A204.1 (cell line): ENCODE measurements at regions not wholly inside any gene's neighbourhood (a gene's known extent, or its start where the extent isn't known, plus 50 kb on each side); places are given as distances from the start of the nearest gene placed in this dataset.

Source experiments
- FAIRE-seq: peaks from 2 replicates; lab custom pipeline; 2012; peaks lifted over from hg19 to GRCh38; lab: Jason Lieb, UNC

DNA sequence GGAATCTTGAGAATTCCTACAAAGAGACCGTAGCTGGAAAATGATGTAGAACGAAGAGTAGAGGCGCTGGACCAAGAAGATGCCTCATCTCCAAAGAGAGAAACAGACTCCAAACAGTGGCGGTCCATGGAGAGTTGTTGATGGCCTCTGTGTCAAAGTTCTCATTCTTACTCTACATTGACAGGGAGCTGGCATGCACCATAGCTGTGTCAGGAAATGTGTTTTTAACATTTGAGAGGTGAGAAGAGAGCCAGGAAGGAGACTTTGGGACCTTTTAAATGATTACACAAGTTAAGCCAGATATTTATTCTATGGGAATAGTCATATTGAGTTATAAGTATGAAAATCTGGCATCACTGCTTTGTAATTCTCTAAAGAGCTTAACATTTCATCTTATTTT, 61.5 kb upstream of the FERD3L start:
- FAIRE-seq, result no peak

- no peak for FAIRE-seq
These were observed 58.5 kb upstream of the FERD3L start for GRCh38 chr7:19203686-19204085.

DNA sequence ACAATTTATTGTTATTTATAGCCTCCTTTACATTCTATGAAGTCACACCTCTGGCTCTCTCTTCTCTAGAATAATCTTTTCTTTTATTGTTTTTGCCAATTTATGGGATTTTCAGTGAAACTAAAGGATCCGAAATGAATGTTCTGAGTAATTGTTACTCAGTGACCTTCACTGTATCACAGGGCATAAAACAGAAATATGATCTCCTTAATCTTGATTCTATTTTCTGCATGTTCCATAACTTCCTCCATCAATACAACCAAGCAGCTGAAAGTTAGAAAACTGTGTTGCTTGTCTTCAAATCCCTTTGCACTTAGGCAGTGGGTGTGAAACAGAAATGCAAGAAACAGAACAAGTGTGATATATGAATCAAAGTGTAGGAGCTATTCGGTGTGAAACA, 57.4 kb upstream of the FERD3L start:
- no peak for FAIRE-seq
